Gastroesophageal sphincter (tissue), 4 donors: ENCODE measurements at regions not wholly inside any gene's neighbourhood (a gene's known extent, or its start where the extent isn't known, plus 50 kb on each side); places are given as distances from the start of the nearest gene placed in this dataset.
A peak's percentile ranks its signal among the peaks of the same experiment; 100 is the strongest.

ENCODE experiments used
- ATAC-seq: fragments of 150-250 bp; one replicate; pipeline ENCODE4 v1.9.1; 2016; ENCODE audit warnings: mild to moderate bottlenecking, moderate library complexity
- H3K27ac ChIP-seq, 4 donors: fragments of 200-600 bp; sonication (generic) in 3 of 4; 1 replicate in 3 of 4; 2 replicates in 1 of 4; pipeline ENCODE4 v1.5.1; 2016 to 2019
- H3K27me3 ChIP-seq: fragments of 200-600 bp; sonication (generic); one replicate; pipeline ENCODE4 v1.5.1; 2019
- H3K36me3 ChIP-seq, 2 donors: fragments of 200-600 bp; sonication (generic); one replicate each; pipeline ENCODE4 v1.5.1; 2019; ENCODE audit warnings: control low read depth in 1 of 2
- H3K4me1 ChIP-seq, 3 donors: fragments of 200-600 bp; sonication (generic); 1 replicate in 2 of 3; 2 replicates in 1 of 3; pipeline ENCODE4 v1.5.1; 2016 to 2019; ENCODE audit warnings: control low read depth in 2 of 3
- H3K4me3 ChIP-seq, 2 donors: fragments of 200-600 bp; sonication (generic); one replicate each; pipeline ENCODE4 v1.5.1; 2019; ENCODE audit warnings: mild to moderate bottlenecking in 1 of 2, moderate library complexity in 1 of 2
- H3K9me3 ChIP-seq, 3 donors: fragments of 200-600 bp; sonication (generic); one replicate each; pipeline ENCODE4 v1.5.1; 2017 to 2019; ENCODE audit warnings: control low read depth in 2 of 3
- EP300 ChIP-seq: sonication (generic); formaldehyde crosslinking; IDR thresholded peaks from one replicate; pipeline ENCODE4 v1.6.1; 2017; ENCODE audit warnings: antibody characterized with exemption, mild to moderate bottlenecking
- POLR2A ChIP-seq, 2 donors: fragments of 450-650 bp; IDR thresholded peaks; one replicate each; pipeline ENCODE4 v1.6.1; 2017; ENCODE audit warnings: antibody characterized with exemption in 2 of 2, mild to moderate bottlenecking in 2 of 2, moderate library complexity in 1 of 2
- POLR2AphosphoS5 ChIP-seq: sonication (generic); formaldehyde crosslinking; IDR thresholded peaks from one replicate; pipeline ENCODE4 v1.6.1; 2017; ENCODE audit warnings: antibody characterized with exemption
- WGBS, 2 donors: methylation state at CpG; one replicate each; pipeline ENCODE4 v1.1.5; 2018; ENCODE audit warnings: low coverage in 1 of 2; 5-methylcytosine and 5-hydroxymethylcytosine counted together
- TF ChIP-seq, protein P1 (sequence below), 4 experiments: fragments of 200-600 bp in 2 of 4; fragments of 450-650 bp in 2 of 4; sonication (generic) in 1 of 4; IDR thresholded peaks; one replicate each; pipeline ENCODE4 v1.5.1; 2017 to 2019; ENCODE audit warnings: antibody characterized with exemption in 4 of 4, mild to moderate bottlenecking in 2 of 4, moderate library complexity in 2 of 4

DNA sequence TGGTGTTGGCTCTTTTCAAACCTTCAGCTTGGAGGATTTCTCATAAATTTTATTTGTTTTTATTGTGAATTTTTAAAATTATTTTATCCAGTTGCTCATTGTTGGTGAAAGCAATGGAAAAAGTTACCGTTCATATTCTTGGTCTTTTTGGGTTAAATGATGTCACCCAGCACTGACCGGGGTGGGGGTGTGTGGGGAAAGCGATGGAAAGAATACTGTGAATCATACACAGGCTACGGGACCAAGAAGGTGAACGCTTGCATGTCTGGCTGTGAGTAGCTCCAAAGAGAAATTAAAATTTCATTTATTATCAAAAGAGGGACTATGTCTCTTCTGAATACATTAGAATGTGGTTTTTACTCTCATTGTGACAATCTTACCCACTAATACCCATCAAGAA is 430.1 kb downstream of the AEBP2 start:
- TF ChIP-seq, protein P1, sequence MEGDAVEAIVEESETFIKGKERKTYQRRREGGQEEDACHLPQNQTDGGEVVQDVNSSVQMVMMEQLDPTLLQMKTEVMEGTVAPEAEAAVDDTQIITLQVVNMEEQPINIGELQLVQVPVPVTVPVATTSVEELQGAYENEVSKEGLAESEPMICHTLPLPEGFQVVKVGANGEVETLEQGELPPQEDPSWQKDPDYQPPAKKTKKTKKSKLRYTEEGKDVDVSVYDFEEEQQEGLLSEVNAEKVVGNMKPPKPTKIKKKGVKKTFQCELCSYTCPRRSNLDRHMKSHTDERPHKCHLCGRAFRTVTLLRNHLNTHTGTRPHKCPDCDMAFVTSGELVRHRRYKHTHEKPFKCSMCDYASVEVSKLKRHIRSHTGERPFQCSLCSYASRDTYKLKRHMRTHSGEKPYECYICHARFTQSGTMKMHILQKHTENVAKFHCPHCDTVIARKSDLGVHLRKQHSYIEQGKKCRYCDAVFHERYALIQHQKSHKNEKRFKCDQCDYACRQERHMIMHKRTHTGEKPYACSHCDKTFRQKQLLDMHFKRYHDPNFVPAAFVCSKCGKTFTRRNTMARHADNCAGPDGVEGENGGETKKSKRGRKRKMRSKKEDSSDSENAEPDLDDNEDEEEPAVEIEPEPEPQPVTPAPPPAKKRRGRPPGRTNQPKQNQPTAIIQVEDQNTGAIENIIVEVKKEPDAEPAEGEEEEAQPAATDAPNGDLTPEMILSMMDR (IDR thresholded peaks at IDR 0.05): no peak
- no peak for TF ChIP-seq EP300
- TF ChIP-seq POLR2AphosphoS5: no peak
- no peak for TF ChIP-seq POLR2A (IDR thresholded peaks at IDR 0.05)
- Histone ChIP-seq H3K27ac (no peak overlapping the region), H3K4me1 (peaks cover 0 to 19% (median 0%) of the 10 kb centered on the region in 3 donors), H3K4me3 (no peak overlapping the region), H3K36me3 (no peaks in the 10 kb centered on the region), H3K9me3 (no peaks in the 10 kb centered on the region), H3K27me3 (no peaks in the 10 kb centered on the region)
- ATAC-seq: no peak
- 48 to 59% methylated on average over 5 of the region's 5 CpGs for WGBS, 2 donors

DNA sequence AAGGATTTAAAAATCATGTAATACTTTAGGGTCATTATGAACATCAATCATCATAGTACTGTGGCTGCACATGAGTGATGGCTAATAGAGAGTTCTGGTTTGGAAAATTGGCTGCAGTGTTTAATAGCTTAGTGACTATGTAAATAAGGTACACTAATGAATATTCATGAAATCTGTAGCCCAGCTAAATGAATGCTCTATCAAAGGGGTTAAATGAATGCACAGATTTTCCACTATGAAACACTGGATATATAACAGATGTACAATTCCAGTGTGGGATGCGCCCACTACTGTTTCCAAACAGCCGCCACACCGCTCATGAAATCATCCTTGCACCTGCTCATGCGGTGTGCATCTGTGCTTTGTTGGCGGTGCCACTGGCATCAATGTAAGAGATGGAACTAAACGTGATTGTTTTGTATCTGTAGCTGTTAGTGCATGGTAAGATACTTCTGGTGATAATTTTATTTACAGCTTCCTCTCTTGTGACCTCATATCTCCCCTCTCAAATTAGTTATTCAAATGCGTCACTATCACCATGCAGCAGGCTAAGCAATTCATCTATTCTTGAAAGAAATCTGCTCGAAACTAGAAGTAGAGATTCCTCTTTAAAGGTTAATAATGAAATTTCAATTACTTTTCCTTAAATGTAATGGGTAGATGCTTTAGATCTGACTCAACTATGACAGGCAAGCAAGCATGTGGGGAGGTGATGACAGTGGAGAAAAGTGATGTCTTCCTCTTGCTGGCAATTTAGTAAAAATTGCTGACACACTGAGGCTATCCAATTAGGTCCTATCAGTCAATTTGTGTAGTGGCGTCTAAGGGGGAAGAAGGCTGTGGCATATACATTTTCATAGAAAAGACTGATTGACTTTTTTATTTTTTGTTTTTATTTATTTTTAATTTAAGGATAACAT is 433.6 kb downstream of the AEBP2 start:
- H3K4me3 ChIP-seq: no peak overlapping the region
- 77 to 83% methylated on average over 9 of the region's 9 CpGs for WGBS, 2 donors
- no peak for TF ChIP-seq EP300
- TF ChIP-seq, protein P1 (IDR thresholded peaks at IDR 0.05): no peak
- TF ChIP-seq POLR2AphosphoS5: no peak
- no peak for TF ChIP-seq POLR2A (IDR thresholded peaks at IDR 0.05)
- no peaks in the 10 kb centered on the region for H3K27me3 ChIP-seq
- no peak for ATAC-seq
- H3K9me3 ChIP-seq: no peaks in the 10 kb centered on the region
- H3K36me3 ChIP-seq: no peaks in the 10 kb centered on the region
- no peak overlapping the region for H3K27ac ChIP-seq
- peaks cover 0 to 4% (median 0%) of the 10 kb centered on the region in 3 donors for H3K4me1 ChIP-seq

DNA sequence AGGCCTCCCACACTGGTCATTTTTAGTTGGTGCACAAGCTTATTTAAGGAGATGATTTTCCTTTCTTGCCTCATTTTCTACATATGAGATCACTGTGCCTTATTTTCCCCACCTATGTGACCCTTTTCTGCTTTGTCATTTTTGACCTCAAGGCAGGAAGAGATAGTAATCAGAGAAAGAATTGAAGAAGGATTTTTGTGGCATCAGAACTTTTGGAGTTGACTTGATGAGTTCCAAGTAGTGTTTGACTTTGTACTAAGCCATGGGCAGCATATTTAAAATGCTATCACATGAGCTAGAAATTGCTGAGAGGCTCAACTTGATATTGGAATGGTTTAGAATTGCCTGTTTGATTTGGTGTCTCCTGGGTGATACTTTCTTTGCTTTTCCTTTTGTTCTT is 440.8 kb downstream of the AEBP2 start:
- no peak overlapping the region for H3K4me3 ChIP-seq
- no peaks in the 10 kb centered on the region for H3K27me3 ChIP-seq
- peaks cover 16 to 32% (median 23%) of the 10 kb centered on the region in 3 donors for H3K4me1 ChIP-seq
- H3K36me3 ChIP-seq: no peaks in the 10 kb centered on the region
- TF ChIP-seq, protein P1 (IDR thresholded peaks at IDR 0.05): no peak
- TF ChIP-seq POLR2A (IDR thresholded peaks at IDR 0.05): no peak
- no peak for TF ChIP-seq POLR2AphosphoS5
- TF ChIP-seq EP300: no peak
- no peak overlapping the region for H3K27ac ChIP-seq
- H3K9me3 ChIP-seq: no peaks in the 10 kb centered on the region
- ATAC-seq: no peak

DNA sequence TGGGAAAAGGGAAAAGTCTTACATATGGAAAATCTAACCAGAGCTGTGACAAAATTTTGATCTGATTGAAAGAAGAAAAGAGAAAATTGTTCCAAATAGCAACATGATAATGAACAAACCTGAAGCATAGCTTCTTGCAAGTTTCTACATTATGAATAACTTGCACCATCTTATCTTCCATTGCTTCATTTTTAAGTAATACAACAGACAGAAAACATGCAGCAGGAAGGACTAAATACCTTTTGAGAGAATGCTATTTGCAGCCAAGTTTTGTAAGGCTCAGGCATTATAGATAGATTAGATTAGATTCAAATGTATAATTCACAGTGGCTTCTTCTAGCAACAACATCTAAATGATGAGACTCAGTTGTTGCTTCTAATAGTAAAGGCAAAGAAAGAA is 441.4 kb downstream of the AEBP2 start:
- H3K4me1 ChIP-seq: peaks cover 16 to 38% (median 23%) of the 10 kb centered on the region in 3 donors
- no peak overlapping the region for H3K27ac ChIP-seq
- TF ChIP-seq, protein P1 (IDR thresholded peaks at IDR 0.05): no peak
- TF ChIP-seq POLR2AphosphoS5 (no peak), POLR2A (IDR thresholded peaks at IDR 0.05) (no peak), EP300 (no peak)
- no peak for ATAC-seq
- no peak overlapping the region for H3K4me3 ChIP-seq
- no peaks in the 10 kb centered on the region for H3K27me3 ChIP-seq
- H3K36me3 ChIP-seq: no peaks in the 10 kb centered on the region
- no peaks in the 10 kb centered on the region for H3K9me3 ChIP-seq

DNA sequence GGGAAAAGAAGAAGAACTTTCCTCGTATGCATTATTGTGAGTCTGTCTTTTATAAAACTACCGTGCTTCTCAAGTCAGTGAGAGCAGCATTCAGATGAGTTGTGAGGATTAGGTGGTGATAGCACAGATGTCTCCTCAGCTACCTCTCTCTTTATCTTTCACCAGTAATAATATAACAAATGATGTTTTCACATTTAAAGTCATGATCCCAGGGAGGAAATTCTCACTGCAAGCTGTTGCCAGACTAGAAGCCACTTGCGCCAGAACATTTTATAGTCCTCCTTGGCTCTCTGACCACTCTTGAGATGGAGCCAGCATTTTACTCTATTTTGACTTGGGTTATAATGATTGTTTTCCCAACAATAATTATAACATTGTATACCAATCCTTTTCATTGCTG is 443.1 kb downstream of the AEBP2 start:
- peaks cover 16 to 52% (median 23%) of the 10 kb centered on the region in 3 donors for H3K4me1 ChIP-seq
- no peaks in the 10 kb centered on the region for H3K27me3 ChIP-seq
- WGBS, 2 donors: 10 to 14% methylated on average over 3 of the region's 3 CpGs
- H3K4me3 ChIP-seq: no peak overlapping the region
- peak overlapping the region; percentile 71 to 78 (median 76) for H3K27ac ChIP-seq
- H3K9me3 ChIP-seq: no peaks in the 10 kb centered on the region
- TF ChIP-seq POLR2AphosphoS5 (no peak), EP300 (no peak), POLR2A (IDR thresholded peaks at IDR 0.05) (no peak)
- TF ChIP-seq, protein P1 (IDR thresholded peaks at IDR 0.05): no peak
- H3K36me3 ChIP-seq: no peaks in the 10 kb centered on the region
- no peak for ATAC-seq
